Activated CD8-positive, alpha-beta memory T cell treated with anti-CD3 and anti-CD28 coated beads for 24 hours (primary cell): ENCODE measurements at regions not wholly inside any gene's neighbourhood (a gene's known extent, or its start where the extent isn't known, plus 50 kb on each side); places are given as distances from the start of the nearest gene placed in this dataset.
A peak's percentile ranks its signal among the peaks of the same experiment; 100 is the strongest.

ENCODE experiments used
- DNase-seq: peaks from one replicate; pipeline ENCODE4 v3.0.0-alpha.2; 2020

DNA sequence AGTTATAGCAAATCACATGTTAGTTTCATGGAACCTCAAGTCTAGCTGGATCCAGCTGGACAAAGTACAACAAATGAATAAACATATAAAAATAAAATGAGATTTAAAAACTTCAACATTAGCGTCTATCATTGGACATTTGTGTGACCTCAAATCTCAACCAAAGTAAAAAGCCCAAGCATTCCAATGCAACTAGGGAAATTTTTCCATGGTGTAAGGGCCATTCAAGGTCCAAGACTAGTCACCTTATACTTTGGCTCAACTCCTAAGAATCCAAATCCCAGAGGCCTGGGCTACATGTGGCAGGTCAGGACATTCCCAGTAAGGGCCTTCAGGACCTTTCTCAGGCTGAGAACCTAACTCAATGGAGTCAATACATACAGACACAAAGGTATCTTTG, 137.4 kb upstream of the DMAC1 start:
- no peak for DNase-seq

DNA sequence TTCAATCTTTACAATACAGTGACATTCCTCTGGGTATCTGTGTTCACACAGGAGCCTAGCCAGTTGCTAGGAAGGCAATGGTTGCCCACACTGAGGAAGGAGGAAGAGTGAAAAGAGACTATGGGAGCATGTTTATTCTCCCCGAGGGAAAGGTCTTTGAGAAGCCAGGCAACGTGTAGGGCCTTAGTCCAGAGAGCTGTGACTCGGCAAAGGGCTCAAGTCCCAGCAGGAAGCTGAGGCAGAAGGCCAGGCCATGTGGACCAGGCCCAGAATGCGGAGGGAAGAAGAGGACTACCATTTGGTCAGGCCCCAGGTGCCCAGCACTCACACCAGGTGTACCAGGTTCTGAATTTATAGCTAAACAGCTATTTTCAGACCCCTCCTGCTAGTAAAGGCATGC, 136.6 kb upstream of the DMAC1 start:
- no peak for DNase-seq

DNA sequence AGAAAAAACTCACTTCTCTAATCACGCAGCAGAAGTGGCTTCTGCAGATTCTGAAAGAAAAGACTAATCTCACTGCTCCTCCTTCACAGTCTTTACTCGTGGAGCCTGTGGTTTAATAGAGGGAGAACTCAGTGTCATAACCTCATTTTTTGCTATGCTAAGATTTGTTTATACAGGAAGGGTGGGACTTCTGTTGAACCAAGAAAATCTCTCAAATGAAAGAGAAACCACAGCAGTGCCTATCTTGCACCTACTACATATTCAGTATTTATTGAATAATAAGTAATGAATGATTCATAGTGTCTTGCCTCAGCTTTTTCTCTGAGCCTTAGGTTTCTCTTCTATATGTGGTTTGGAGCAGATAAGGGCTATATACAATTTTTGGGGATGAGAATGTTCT, 136.1 kb upstream of the DMAC1 start:
- no peak for DNase-seq

DNA sequence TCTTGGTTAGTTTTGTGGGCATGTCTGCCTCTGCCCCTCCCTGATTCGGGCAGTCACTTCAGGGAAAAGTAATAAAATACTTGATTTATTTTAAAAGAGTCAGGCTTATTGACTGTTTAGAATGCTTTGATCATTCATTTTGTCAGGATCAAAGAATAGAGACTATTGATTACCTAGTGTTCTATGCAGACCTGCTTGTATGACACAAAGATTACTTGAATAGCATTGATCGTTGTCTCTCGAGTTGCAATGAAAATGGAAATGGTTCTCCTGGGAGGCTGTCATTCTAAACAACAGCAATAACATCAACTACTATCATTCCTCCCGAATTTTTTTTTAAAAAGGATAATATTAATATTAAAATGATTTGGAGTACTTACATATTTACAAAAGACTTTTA, 133.2 kb upstream of the DMAC1 start:
- no peak for DNase-seq

DNA sequence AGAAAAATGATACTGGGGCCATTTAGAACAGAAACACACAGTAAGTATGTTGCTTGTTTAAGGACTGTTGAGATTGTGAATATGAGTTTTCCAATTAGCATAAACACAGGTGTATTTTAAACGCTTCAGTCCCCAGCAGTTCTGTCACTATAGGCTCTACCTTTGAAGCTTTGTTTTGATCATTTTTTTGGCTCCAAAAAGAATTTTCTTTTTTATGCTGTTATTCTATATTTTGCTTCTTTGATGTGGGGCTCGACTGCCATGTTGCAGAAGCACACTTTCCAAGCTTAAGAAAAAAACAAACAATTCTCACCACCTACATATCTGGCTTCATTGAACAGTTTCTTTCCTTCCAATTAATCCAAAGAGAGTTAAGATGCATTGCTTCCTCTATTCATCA, 131.0 kb upstream of the DMAC1 start:
- DNase-seq: no peak

DNA sequence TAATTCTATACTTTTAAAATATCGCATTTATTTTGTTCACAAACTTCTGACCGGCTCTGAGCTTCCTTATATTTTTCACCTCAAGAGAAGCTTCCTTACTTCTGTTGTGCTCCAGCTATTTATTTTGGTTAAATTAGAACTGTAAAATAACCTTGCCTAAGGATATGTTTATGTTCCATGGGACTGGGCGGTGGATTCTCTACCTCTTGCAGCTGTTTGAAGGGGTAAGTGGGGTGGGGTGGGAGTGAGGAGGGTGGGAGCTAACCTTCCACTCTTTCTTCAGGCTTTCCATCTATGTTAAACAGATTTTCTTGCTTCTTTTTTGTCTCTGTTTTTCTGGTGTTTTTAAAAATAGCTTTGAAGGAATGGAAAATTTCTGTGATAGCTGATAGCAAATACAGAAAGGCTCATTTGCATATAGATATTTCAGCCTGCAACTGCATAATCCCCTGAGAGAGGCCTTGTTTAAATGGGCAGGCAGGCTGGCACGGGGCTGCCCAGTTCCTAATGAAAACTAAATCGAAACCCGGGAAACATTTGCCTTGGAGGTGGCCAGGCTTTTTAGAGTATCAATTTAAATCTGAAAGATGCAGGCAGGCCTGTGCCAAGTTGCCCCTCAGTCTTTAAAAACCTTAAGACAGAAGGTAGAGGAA, 122.1 kb upstream of the DMAC1 start:
- no peak for DNase-seq

DNA sequence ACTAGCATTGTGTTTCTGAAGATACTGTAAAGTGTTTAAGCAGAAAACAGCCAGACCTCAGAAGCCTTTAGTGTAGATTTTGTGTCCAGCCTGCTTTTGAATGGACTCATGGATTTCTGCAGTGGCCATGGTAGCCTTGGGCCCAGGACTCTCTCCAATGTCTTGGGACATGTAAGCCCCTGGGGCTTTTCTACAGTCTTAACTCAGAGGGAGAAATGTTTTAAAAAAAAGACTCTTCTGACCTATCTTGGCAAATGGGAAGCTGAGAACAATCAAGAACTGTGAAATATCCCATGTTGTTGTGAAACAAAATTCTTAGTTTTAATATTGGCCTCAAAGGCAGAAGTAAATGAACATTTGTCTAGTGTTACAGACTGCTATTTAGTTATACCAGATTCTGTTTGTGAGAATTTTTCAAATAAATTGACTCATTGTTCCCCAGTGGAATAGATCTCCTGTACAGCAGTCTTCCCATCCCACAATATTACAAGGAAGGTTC, 112.5 kb upstream of the DMAC1 start:
- no peak for DNase-seq

DNA sequence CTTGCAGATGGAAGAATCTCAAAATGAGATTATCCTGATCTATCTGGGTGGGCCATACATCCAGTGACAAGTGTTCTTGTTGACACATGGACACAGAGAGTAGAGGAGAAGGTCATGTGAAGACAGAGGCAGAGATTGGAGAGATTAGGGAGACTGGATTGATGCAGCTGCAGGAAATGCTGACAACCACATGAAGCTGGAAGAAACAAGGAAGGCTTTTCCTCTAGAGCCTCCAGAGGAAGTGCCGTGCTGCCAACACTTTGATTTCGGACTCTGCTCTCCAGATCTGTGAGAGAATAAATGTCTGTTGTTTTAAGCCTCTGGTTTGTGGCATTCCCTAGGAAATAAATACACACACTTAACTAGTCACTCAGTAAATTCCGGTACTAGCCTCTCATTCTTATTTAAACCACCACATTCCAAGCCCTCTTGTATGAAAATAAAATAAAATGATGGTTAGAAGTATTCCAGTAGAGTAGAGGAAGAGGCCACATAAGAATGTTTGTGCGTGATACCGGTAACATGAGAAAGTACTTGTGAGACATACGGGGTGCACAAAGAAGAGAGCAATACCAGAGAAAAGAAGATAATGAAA, 110.9 kb upstream of the DMAC1 start:
- no peak for DNase-seq

DNA sequence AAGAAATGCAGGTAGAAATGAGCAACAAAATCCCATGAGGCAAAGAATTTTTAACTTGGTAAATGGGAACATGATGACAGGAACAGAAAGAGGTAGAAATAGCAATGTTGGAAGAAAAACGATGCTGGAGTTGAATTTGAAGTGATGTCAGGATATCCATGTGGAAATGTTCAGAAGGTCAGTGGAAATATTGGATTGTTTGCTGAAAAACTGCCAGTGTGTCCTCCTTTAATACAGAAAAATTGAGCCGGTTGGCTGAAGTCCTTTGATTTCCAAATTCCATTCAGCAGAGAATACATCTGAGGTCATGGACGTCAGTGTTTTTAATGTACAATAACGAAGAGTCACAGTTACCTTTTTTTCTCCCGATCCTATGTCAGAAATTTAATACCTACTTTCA, 110.0 kb upstream of the DMAC1 start:
- DNase-seq: no peak

DNA sequence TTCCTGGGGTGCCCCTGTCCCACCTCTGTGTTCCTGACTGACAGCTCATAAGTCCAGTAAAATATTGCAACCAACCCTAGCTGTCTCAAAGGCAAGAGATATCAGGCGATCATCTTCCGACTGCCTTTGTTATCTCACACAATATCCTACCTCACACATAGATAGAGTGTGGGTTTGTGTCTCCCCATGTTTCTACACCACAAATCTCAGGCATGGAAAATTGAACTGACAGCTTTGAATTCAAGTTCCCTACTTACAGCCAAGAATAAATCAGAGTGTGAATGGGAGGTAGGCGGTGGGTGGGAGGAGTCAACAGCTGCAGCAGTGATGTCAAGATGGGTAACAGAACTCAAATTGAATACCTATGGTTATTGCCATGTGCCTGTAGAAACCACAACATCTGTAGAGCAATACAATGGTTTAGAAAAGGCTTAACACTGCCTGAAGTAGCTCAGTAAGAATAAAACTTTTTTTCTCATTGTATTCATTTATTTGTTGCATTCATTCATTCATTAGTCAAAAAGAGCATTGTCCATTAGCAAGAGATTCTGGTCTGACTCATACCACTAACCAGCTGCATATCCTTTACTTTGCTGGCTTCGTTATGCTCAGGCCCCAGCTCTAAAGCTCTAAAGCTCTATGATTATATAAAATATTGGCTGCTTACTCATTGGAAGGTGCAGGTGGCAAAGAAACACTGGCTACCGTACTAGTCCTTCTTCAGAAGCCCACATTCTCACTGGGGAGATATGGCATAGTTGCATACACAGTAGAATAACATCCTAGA, 108.2 kb upstream of the DMAC1 start:
- DNase-seq: no peak

DNA sequence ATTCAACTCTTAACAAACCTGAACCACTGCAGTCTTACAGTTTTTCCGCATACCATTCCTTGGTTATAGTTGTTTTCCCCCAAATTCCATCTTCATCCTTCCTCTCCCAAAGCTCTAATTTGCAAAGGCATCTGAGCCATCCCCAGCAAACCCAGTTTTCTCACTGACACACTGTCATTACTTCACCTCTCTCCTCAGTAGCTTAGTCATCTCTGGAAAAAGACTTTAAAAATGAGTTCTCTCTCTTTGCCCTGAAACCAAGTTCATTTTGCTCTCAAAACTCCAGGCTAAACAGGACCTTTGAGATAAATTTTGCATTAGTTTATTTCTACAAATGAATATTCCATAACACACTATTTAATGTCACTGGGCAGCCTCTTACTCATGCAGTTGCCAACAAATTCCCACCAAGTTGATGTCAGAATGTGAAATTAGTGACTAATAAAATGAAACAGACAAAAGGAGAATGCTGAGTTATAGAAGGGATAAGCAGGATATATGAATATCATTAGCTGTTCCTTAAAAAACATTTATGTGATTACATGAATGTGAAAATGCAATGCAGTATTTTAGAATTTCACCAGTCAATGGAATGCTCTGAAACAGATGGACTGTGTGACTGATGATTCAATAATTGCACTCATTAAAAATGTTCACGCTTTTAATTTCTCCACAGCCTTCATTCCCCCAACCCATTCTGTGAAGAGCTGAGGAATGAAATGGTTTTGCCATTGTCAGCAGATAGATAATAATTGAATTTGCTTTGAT, 107.4 kb upstream of the DMAC1 start:
- no peak for DNase-seq

DNA sequence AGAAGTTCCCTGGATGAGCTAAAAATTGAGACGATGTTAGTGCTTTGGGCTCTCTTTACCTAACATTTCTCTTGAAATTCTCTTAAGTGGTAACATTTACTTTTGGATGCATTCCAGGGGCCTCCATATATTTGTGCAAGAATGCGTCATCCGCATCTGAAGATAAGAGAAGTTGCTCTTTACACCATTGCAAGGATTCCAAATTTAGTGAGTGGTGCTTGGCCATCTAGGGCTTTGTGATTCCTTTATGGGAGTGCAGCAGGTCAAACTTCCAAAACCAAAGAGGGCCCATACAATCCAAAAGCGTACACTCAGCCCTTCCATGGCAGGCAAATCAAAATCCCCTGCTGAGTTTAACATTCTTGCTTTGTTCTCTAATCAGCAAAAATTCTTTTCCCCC, 102.0 kb upstream of the DMAC1 start:
- DNase-seq: no peak

DNA sequence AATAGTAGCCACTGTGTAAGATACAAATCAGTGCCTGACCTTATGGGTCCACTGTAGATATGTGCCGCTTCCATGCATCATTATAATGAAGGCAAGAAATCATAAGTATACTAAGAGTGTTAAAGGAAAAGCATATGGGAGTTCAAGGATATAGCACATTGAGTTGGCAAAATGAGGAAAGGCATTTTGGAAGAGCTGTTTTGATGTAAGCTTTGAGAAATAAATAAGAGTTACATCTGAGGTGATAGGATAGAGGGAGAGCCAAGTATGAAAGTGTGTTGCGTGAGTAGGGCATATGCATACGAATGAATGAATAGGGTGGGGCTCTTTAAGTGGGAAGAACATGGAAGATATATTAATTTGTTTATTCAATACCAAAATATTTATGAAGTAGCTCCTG, 101.0 kb upstream of the DMAC1 start:
- no peak for DNase-seq

DNA sequence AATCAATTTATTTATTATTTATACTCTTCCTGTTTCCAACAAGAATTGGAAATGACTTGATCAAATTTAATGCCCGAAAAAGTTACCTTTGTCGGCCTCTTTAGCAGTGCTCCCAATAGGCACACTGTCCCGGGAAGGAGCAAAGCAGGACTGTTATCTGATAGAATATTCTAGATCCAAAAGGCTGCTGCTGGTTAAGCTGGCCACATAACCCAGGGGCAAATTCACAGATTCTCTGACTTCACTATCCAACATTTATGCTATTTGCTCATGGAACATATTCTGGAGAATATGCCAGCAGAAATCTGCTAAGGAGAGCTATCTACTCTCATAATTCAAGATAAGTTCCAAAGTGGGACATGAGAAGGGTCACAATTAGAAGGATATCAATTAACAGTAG, 100.2 kb upstream of the DMAC1 start:
- DNase-seq: no peak

DNA sequence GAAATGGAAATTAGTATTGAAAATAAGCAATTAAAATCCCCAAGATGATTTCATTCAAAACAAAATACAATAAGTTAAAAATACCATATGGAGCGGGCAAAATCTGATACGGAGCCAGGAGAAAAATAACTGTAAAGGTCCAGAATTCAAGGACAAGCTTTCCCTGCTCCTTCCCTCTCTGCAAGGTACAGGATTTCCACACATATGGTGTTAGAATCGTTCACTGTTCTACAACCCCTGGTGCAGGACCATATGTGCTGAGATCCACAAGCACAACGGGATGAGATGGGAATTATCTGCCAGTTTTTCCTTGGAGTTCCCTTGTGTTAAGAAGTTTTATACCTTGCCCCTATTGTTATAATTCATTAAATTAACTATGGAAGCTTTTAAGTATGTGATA, 94.7 kb upstream of the DMAC1 start:
- no peak for DNase-seq

DNA sequence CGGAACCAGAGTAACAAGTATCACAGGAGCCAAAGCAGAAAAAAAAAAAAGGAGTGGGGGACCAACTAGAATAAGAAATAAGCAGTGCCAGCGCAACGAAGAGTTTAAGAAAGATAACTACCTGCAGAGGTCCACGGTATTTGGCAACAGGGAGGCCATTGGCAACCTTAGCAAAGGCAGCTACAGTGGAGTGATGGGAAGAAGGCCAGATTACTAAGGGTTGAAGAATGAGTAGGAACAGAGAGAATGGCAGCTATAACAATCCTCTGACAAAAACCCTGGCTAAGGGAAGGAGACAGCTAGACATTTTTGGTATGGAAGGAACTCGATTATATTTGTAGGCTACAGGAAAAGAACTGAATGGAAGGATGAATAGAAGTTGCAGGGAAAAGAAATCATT, 93.4 kb upstream of the DMAC1 start:
- no peak for DNase-seq

DNA sequence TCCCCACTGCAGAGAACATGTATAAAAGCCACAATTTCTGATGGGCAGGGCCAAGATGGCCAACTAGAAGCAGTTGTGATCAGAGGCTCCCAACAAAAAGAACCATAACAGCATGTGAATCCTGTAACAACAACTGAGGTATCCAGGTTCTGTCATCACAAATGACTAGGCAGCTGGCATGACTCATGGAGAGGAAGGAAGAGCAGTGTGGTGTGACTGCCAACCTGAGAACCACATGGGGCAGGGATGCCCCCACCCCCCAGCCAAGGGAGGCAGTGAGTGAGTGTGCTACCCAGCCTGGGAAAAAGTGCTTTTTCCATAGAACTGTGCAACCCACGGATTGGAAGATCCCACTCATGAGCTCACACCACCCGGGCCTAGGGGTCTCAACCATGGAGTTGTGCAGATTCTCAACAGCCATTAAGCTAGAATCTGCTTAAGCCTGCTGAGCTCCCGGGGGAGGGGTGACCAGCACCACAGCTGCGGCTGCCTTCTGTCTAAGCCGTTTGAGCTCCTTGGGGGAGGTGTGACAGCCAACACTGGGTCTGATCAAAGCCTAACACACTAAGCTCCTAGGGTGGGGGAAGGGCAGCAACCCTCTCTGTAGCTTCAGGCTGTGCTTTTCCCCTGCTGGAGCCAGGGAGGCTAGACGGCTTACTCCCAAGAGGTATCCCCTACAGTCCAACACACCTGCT, 80.1 kb upstream of the DMAC1 start:
- DNase-seq: peak; percentile 61

DNA sequence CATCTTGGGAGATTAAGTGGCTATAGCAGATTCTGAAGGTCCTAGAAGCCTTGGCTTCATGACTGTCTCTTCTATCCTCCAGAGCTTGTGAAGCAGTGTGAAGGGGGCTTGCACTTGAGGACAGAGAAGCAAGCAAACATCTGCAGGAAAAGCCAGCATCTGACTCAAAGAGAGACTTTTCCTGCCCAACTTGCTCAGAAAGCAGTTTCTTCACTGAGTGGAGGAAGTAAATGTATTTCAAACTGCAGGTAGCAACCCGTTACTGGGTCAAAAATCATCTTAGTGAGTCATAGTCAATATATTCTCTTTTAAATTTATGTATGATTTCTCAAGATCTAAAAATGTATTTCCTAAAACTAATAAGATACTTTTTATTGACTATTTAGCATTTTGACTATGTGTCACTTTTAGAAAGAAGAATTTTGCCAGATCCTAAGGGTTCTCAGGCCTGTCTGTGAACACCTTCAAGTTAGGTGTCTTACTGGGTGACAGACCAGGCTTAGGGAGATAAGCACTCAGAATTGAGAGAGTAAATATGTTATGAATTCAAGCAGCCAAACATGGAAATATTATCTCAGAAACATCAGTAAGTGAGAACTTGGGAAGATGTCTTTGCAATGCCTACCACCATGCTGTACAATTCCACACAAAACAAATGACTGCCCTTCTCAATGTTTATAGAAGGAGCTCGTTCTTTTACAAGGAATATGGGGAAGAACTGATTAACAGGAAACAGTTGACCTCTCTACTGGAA, 72.6 kb upstream of the DMAC1 start:
- DNase-seq: no peak

DNA sequence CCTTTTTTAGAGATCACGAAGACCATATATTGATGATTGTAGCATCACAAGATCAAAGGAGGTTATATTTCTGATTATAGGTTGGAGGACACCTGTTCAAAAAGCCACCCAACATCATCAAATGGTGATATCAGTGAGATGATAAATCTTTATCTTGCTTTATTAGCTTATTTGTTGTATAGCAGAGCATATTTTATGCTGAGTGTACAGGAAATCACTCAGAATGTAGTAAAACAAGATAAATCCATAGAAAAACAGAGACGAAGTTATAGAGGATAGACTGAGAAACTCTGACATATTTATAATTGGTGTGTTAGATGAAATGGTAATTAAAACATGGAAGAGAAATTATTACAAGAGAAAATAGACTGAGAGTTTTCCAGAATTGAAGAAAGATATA, 69.8 kb upstream of the DMAC1 start:
- no peak for DNase-seq

DNA sequence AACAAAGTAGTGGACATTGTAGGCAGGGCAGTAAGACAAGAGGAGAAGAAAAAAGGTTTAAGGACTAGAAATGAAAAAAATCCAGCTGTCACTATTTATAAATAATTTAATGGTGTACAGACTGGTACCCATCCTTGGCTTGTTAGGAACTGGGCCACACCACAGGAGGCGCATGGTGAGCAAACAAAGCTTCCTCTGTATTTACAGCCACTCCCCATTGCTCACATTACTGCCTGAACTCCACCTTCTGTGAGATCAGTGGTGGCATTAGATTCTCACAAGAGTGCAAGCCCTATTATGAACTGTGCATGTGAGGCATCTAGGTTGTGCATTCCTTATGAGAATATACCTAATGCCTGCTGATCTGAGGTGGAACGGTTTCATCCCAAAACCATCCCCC, 62.6 kb upstream of the DMAC1 start:
- no peak for DNase-seq

DNA sequence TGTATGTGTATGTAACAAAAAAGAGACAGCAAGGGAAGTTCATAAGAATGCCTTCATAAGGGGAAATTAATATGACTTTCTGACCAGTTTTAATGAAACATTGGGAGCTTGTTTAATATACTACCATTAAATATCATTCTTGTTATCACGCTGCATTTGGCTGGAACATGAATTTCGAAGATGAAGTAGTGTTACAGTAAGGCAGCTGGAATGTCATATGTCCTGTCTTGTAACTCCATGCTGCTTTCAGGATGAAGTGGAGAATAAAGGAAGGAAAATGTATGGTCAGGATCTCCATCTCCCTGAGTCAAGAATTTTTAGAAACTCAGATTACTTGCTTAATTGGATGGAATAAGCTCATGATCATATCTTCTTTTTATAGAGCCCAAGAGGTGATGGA, 61.5 kb upstream of the DMAC1 start:
- no peak for DNase-seq

DNA sequence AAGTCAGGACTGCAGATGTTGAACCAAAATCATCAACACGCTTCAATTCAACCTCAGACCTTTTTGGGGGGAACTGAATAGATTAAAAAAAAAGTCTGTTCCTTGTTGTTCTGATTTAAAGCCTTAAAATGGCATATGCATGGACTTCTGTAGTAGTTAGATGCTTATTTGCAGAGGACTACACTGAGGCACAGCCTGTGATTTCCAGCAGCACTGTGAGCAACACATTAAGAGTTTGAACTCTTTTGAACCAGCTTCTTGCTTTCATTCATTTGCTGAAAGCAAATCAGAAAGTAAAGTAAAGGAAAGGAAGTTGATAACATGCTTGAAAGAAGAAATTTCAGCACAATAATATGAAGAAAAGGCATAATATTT, 60.7 kb upstream of the DMAC1 start:
- DNase-seq: no peak
